Fibroblast of mammary gland (primary cell): ENCODE measurements at regions not wholly inside any gene's neighbourhood (a gene's known extent, or its start where the extent isn't known, plus 50 kb on each side); places are given as distances from the start of the nearest gene placed in this dataset.

ENCODE experiments used
- DNase-seq: peaks from one replicate; pipeline ENCODE4 v3.0.0-alpha.2; 2010; ENCODE audit warnings: low read depth
- H3K4me3 ChIP-seq: 2 replicates; pipeline ENCODE4 v1.5.1; 2011; ENCODE audit warnings: low read depth, mild to moderate bottlenecking, low read length, moderate library complexity; ENCODE audit not compliant: control insufficient read depth
- CTCF ChIP-seq: conservative IDR thresholded peaks from 2 replicates; pipeline ENCODE4 v1.5.1; 2011; ENCODE audit warnings: low read depth, low read length, inconsistent platforms; ENCODE audit not compliant: control insufficient read depth, insufficient read depth

GRCh38 chr6:97697456-97697855 is 414.4 kb upstream of the MMS22L start:
- no peak for TF ChIP-seq CTCF
- DNase-seq, result peak; percentile 14
- no peak overlapping the region for H3K4me3 ChIP-seq

DNA sequence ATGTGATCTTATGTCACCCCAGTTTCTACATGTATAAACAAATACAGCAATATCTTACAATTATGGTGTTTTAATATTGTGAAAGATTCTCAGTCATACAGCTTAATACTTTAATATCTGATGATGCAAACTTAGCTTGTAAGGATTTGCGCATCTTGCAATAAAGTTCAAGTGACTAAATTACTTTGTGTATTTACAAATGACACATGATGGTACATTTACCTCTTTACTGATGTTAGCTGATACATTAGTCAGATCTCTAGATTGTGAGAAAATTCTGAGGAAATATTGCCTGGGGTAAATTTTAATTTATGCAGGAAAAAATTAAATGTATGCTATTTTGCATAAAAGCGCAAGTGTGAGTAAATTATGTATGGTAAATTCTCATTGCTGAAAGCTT is 418.8 kb upstream of the MMS22L start:
- no peak for TF ChIP-seq CTCF

GRCh38 chr6:97702248-97702647 is 419.2 kb upstream of the MMS22L start:
- DNase-seq, result no peak
- no peak for TF ChIP-seq CTCF
- H3K4me3 ChIP-seq, result no peak overlapping the region

More for the DNA sequence above, 418.8 kb upstream of the MMS22L start:
- H3K4me3 ChIP-seq, result no peak overlapping the region
- DNase-seq, result no peak

DNA sequence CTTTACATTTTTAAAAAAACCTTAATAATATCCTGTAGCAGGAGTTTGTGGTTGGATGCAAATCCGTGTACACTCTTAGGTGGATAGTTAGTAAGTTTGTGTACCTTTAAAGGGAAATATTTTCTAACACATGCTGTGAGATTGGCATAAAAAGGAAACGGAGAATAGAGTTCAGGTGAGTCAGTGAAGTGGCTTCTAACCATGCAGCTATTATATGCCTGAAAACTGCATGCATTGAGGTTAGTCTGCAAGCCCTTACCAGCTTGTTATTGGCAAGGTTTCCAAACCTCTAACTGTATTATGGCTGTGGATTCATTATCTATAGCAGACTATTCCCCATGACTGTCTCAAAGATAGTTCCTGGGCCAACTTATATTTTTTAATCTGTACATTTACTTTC is 420.6 kb upstream of the MMS22L start:
- no peak for TF ChIP-seq CTCF
- no peak overlapping the region for H3K4me3 ChIP-seq
- DNase-seq, result no peak

GRCh38 chr6:97705568-97705967 is 422.6 kb upstream of the MMS22L start:
- no peak overlapping the region for H3K4me3 ChIP-seq
- peak; percentile 17 for DNase-seq
- TF ChIP-seq CTCF, result peak; percentile 40

GRCh38 chr6:97712751-97713150 is 429.7 kb upstream of the MMS22L start:
- H3K4me3 ChIP-seq, result no peak overlapping the region
- DNase-seq, result no peak

More at GRCh38 chr6:97712751-97713150, 429.7 kb upstream of the MMS22L start:
- TF ChIP-seq CTCF, result no peak
